Ascending aorta (tissue), 2 donors: ENCODE measurements at regions not wholly inside any gene's neighbourhood (a gene's known extent, or its start where the extent isn't known, plus 50 kb on each side); places are given as distances from the start of the nearest gene placed in this dataset.

Experiments
- DNase-seq, 2 donors: peaks; one replicate each; pipeline ENCODE4 v3.0.0-alpha.2; 2019; ENCODE audit warnings: low spot score in 2 of 2
- H3K27ac ChIP-seq, 2 donors: fragments of 200-600 bp; sonication (generic); one replicate each; pipeline ENCODE4 v1.5.1; 2016 to 2017; ENCODE audit warnings: mild to moderate bottlenecking in 1 of 2
- H3K27me3 ChIP-seq: fragments of 200-600 bp; sonication (generic); one replicate; pipeline ENCODE4 v1.5.1; 2017
- H3K36me3 ChIP-seq, 2 donors: fragments of 200-600 bp; sonication (generic); one replicate each; pipeline ENCODE4 v1.5.1; 2016
- H3K4me1 ChIP-seq, 2 donors: fragments of 200-600 bp; sonication (generic); one replicate each; pipeline ENCODE4 v1.5.1; 2016 to 2017; ENCODE audit warnings: mild to moderate bottlenecking in 1 of 2
- H3K4me3 ChIP-seq, 2 donors: fragments of 200-600 bp; sonication (generic); one replicate each; pipeline ENCODE4 v1.5.1; 2016 to 2017; ENCODE audit warnings: mild to moderate bottlenecking in 1 of 2
- H3K9me3 ChIP-seq, 2 donors: fragments of 200-600 bp; sonication (generic); one replicate each; pipeline ENCODE4 v1.5.1; 2016
- CTCF ChIP-seq, 3 experiments: fragments of 200-600 bp in 2 of 3; fragments of 450-650 bp in 1 of 3; sonication (generic) in 2 of 3; IDR thresholded peaks; one replicate each; pipeline ENCODE4 v1.5.1; 2016 to 2019; ENCODE audit warnings: antibody characterized with exemption in 3 of 3, mild to moderate bottlenecking in 1 of 3, moderate library complexity in 1 of 3
- intact Hi-C: fragments of 100-400 bp; cut with DNase I; formaldehyde crosslinking; loops from one replicate; pipeline ENCODE4 v1.15.1; 2023

- H3K9me3 ChIP-seq = no peaks in the 10 kb centered on the region
- H3K27ac ChIP-seq = no peak overlapping the region
- no peaks in the 10 kb centered on the region for H3K4me1 ChIP-seq
- intact Hi-C loops = no loop called here
- no peak overlapping the region for H3K4me3 ChIP-seq
- H3K27me3 ChIP-seq = no peaks in the 10 kb centered on the region
- TF ChIP-seq CTCF (IDR thresholded peaks at IDR 0.05) = no peak
- DNase-seq = no peak
- no peaks in the 10 kb centered on the region for H3K36me3 ChIP-seq
Observed at GRCh38 chr16:51636920-51637769, 486.1 kb upstream of the SALL1 start.

DNA sequence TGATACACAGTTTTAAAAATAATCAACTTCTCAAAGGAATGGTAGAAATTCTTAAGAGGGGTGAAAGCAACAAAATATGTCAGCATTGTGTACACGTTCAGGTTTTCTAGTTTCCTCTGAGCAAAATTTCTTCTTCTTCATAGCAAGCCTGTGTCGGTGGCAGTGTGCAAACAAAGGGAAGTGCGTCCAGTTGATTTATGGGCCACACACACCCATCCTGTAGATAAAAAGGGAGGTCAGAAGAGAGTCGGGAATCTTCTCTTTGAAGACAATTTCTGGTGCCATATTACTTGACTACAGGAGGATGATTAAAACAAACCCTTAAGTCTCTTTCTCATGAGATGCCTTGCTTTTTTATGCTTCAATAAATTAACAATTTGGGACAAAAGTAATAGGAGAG lies 484.1 kb upstream of the SALL1 start:
- Histone ChIP-seq H3K27ac (no peak overlapping the region), H3K4me1 (no peaks in the 10 kb centered on the region), H3K4me3 (no peak overlapping the region), H3K27me3 (no peaks in the 10 kb centered on the region), H3K36me3 (no peaks in the 10 kb centered on the region), H3K9me3 (no peaks in the 10 kb centered on the region)
- intact Hi-C loops = no loop called here
- DNase-seq = no peak
- TF ChIP-seq CTCF (IDR thresholded peaks at IDR 0.05) = no peak

DNA sequence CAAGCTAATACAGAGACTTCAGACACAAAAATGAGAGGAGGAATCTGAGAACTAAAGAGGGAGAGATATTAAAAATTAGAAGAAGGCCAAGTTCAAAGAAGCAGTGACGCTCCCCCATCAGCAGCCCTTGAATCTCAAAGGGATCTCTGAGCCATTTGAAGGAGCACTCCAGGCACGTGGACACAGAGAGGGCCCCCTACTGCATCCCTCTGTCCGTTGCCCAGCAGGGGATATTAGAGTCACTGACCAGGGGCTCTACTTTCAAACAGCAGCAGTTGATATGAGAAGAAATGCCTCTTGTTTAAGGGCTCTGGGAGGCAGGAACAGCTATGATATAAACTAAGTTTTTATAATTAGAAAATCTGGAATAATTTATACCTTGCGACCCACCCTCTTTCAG lies 479.0 kb upstream of the SALL1 start:
- no peak overlapping the region for H3K27ac ChIP-seq
- H3K9me3 ChIP-seq = no peaks in the 10 kb centered on the region
- H3K27me3 ChIP-seq = no peaks in the 10 kb centered on the region
- H3K4me1 ChIP-seq = no peaks in the 10 kb centered on the region
- H3K4me3 ChIP-seq = no peak overlapping the region
- intact Hi-C loops = no loop called here
- no peaks in the 10 kb centered on the region for H3K36me3 ChIP-seq
- DNase-seq = no peak
- no peak for TF ChIP-seq CTCF (IDR thresholded peaks at IDR 0.05)

- intact Hi-C loops = no loop called here
Observed at GRCh38 chr16:51629576-51629975, 478.5 kb upstream of the SALL1 start.

DNA sequence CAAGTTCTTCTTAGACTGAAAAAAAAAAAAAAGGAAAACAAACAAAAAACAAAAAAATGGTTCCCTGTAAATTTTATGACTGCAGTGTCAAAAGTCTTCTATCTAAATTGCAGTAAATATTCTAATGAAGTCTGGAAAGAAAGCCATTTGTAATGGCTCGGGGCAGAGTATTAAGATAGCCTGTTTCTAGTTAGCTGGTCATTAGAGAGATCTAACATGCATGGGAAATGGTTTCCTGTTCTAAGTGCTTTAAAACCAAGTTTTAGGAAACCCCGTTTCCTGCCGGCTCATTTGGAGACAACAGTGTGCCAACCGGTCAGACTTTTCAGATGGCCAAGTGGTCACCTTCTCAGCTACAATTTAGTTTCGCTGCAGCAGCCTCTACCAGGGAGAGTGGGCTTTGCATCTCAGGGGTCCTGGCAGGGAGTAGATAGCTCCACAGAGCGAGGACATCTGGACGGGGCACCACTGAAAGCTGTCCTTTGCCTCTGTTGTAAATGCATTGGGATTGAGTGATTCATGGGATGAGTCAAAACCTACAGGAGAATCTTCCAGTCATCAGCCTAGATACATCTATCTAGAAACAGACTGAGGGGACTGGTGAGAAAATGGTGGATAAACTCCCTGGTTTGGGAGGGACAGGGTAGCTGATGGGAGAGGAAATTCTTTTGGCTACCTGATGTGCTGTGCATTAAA lies 473.2 kb upstream of the SALL1 start:
- Histone ChIP-seq H3K27me3 (no peaks in the 10 kb centered on the region), H3K9me3 (no peaks in the 10 kb centered on the region), H3K4me3 (no peak overlapping the region), H3K36me3 (no peaks in the 10 kb centered on the region), H3K27ac (no peak overlapping the region), H3K4me1 (no peaks in the 10 kb centered on the region)
- TF ChIP-seq CTCF (IDR thresholded peaks at IDR 0.05) = no peak
- intact Hi-C loops = no loop called here
- DNase-seq = no peak

More at GRCh38 chr16:51629576-51629975, 478.5 kb upstream of the SALL1 start:
- H3K4me3 ChIP-seq = no peak overlapping the region
- H3K27ac ChIP-seq = no peak overlapping the region
- H3K36me3 ChIP-seq = no peaks in the 10 kb centered on the region
- DNase-seq = no peak
- no peaks in the 10 kb centered on the region for H3K4me1 ChIP-seq
- TF ChIP-seq CTCF (IDR thresholded peaks at IDR 0.05) = no peak
- no peaks in the 10 kb centered on the region for H3K27me3 ChIP-seq
- H3K9me3 ChIP-seq = no peaks in the 10 kb centered on the region
